Thoracic aorta (tissue), 2 donors: ENCODE measurements at regions not wholly inside any gene's neighbourhood (a gene's known extent, or its start where the extent isn't known, plus 50 kb on each side); places are given as distances from the start of the nearest gene placed in this dataset.

Experiments used
- ATAC-seq: fragments of 150-250 bp; one replicate; pipeline ENCODE4 v1.8.0; 2017; ENCODE audit warnings: low read depth; ENCODE audit not compliant: insufficient number of reproducible peaks, low FRiP score
- DNase-seq: peaks from one replicate; pipeline ENCODE4 v3.0.0-alpha.2; 2020; ENCODE audit warnings: low spot score
- H3K27ac ChIP-seq, 2 donors: fragments of 200-600 bp; sonication (generic); 1 replicate in 1 of 2; 2 replicates in 1 of 2; pipeline ENCODE4 v1.5.1; 2016; ENCODE audit warnings: mild to moderate bottlenecking in 2 of 2, moderate library complexity in 2 of 2
- H3K27me3 ChIP-seq: fragments of 200-600 bp; sonication (generic); replicated peaks from 2 replicates; pipeline ENCODE4 v1.6.0; 2016; ENCODE audit warnings: mild to moderate bottlenecking; ENCODE audit not compliant: insufficient read depth
- H3K36me3 ChIP-seq: fragments of 200-600 bp; sonication (generic); one replicate; pipeline ENCODE4 v1.5.1; 2016
- H3K4me1 ChIP-seq, 2 donors: fragments of 200-600 bp; sonication (generic); 1 replicate in 1 of 2; 2 replicates in 1 of 2; pipeline versions ENCODE4 v1.5.1 to v1.6.0; 2016; ENCODE audit warnings: low read depth in 2 of 2, mild to moderate bottlenecking in 1 of 2; ENCODE audit not compliant: control insufficient read depth in 1 of 2
- H3K4me3 ChIP-seq: fragments of 200-600 bp; sonication (generic); 2 replicates; pipeline ENCODE4 v1.5.1; 2016; ENCODE audit warnings: mild to moderate bottlenecking
- H3K9me3 ChIP-seq: fragments of 200-600 bp; sonication (generic); 2 replicates; pipeline ENCODE4 v1.5.1; 2016
- CTCF ChIP-seq: fragments of 200-600 bp; sonication (generic); IDR thresholded peaks from one replicate; pipeline ENCODE4 v1.5.1; 2019; ENCODE audit warnings: antibody characterized with exemption

- H3K4me1 ChIP-seq, result no peaks in the 10 kb centered on the region
- no peak for TF ChIP-seq CTCF
These were observed 729.4 kb downstream of the HACE1 start for GRCh38 chr6:104130343-104130742.

GRCh38 chr6:104126315-104127005, 733.3 kb downstream of the HACE1 start:
- Histone ChIP-seq H3K36me3 (no peaks in the 10 kb centered on the region), H3K9me3 (no peaks in the 10 kb centered on the region), H3K27me3 (no peaks in the 10 kb centered on the region), H3K4me1 (no peaks in the 10 kb centered on the region), H3K4me3 (no peak overlapping the region), H3K27ac (no peak overlapping the region)
- no peak for TF ChIP-seq CTCF
- ATAC-seq (no peak), DNase-seq (no peak)

More at GRCh38 chr6:104130343-104130742, 729.4 kb downstream of the HACE1 start:
- no peak overlapping the region for H3K27ac ChIP-seq
- no peak for DNase-seq
- no peak overlapping the region for H3K4me3 ChIP-seq
- no peaks in the 10 kb centered on the region for H3K36me3 ChIP-seq
- no peaks in the 10 kb centered on the region for H3K27me3 ChIP-seq
- H3K9me3 ChIP-seq, result no peaks in the 10 kb centered on the region
- no peak for ATAC-seq

GRCh38 chr6:104123227-104123626, 736.5 kb downstream of the HACE1 start:
- ATAC-seq, result no peak
- Histone ChIP-seq H3K4me1 (no peaks in the 10 kb centered on the region), H3K36me3 (no peaks in the 10 kb centered on the region), H3K4me3 (no peak overlapping the region), H3K9me3 (no peaks in the 10 kb centered on the region), H3K27ac (no peak overlapping the region), H3K27me3 (no peaks in the 10 kb centered on the region)
- no peak for DNase-seq
- TF ChIP-seq CTCF, result no peak

- H3K4me1 ChIP-seq, result no peaks in the 10 kb centered on the region
- H3K36me3 ChIP-seq, result no peaks in the 10 kb centered on the region
- no peak overlapping the region for H3K27ac ChIP-seq
- DNase-seq (no peak), ATAC-seq (no peak)
- no peaks in the 10 kb centered on the region for H3K27me3 ChIP-seq
- H3K4me3 ChIP-seq, result no peak overlapping the region
- TF ChIP-seq CTCF, result no peak
- H3K9me3 ChIP-seq, result no peaks in the 10 kb centered on the region
These were observed 741.4 kb downstream of the HACE1 start for GRCh38 chr6:104118274-104118673.

GRCh38 chr6:104109806-104110205, 749.9 kb downstream of the HACE1 start:
- no peak overlapping the region for H3K4me3 ChIP-seq
- no peaks in the 10 kb centered on the region for H3K4me1 ChIP-seq
- H3K9me3 ChIP-seq, result no peaks in the 10 kb centered on the region
- no peaks in the 10 kb centered on the region for H3K36me3 ChIP-seq
- no peaks in the 10 kb centered on the region for H3K27me3 ChIP-seq
- ATAC-seq (no peak), DNase-seq (no peak)
- H3K27ac ChIP-seq, result no peak overlapping the region
- no peak for TF ChIP-seq CTCF
